22Rv1 (cell line): ENCODE measurements at regions not wholly inside any gene's neighbourhood (a gene's known extent, or its start where the extent isn't known, plus 50 kb on each side); places are given as distances from the start of the nearest gene placed in this dataset.

Experiments used
- CTCF ChIP-seq: fragments of 450-650 bp; IDR thresholded peaks from 2 replicates; pipeline ENCODE4 v1.5.1; 2017; ENCODE audit warnings: mild to moderate bottlenecking
- ZFX ChIP-seq: fragments of 450-650 bp; IDR thresholded peaks from 2 replicates; pipeline ENCODE4 v1.6.1; 2017; ENCODE audit warnings: antibody characterized with exemption, borderline replicate concordance

- no peak for TF ChIP-seq CTCF
- no peak for TF ChIP-seq ZFX
These were observed 74.7 kb upstream of the FZD8 start for GRCh38 chr10:35716776-35717175.
